ENCODE measurements at regions not wholly inside any gene's neighbourhood (a gene's known extent, or its start where the extent isn't known, plus 50 kb on each side); places are given as distances from the start of the nearest gene placed in this dataset.
"Not testable (repeated sequence)": the region's sequence is repeated elsewhere in the genome, so short reads cannot be mapped to it uniquely, and the experiment has no call there.

- ChIA-PET POLR2A (no interaction called here), CTCF (no interaction called here)
- no peaks in the 10 kb centered on the region for H3K9me3 ChIP-seq (ENCODE audit: control insufficient read depth, insufficient read depth, low read depth, low read length)
- H3K27ac ChIP-seq (ENCODE audit: extremely low read depth, low read depth, low read length): no peak overlapping the region
- TF ChIP-seq ZBTB10 (tag by site-specific recombination; IDR thresholded peaks at IDR 0.05) (no peak), EGR2 (tag by site-specific recombination; IDR thresholded peaks at IDR 0.05; ENCODE audit: low read depth) (no peak)
- no peak overlapping the region for H3K4me3 ChIP-seq (ENCODE audit: low read depth, low read length)
- H3K36me3 ChIP-seq (ENCODE audit: control insufficient read depth in 2 of 2, insufficient read depth in 1 of 2, low read length in 2 of 2): no peaks in the 10 kb centered on the region
- H3K4me1 ChIP-seq (ENCODE audit: control insufficient read depth, insufficient read depth, low read length): no peaks in the 10 kb centered on the region
Measured at GRCh38 chr1:102463328-102463727, 466.6 kb upstream of the OLFM3 start.

- CTCF ChIA-PET; H3K9me3 ChIP-seq (ENCODE audit: control insufficient read depth, insufficient read depth, low read depth, low read length); POLR2A ChIA-PET; H3K4me3 ChIP-seq (ENCODE audit: low read depth, low read length); H3K36me3 ChIP-seq (ENCODE audit: control insufficient read depth in 2 of 2, insufficient read depth in 1 of 2, low read length in 2 of 2); H3K27ac ChIP-seq (ENCODE audit: extremely low read depth, low read depth, low read length); H3K4me1 ChIP-seq (ENCODE audit: control insufficient read depth, insufficient read depth, low read length): not testable (repeated sequence)
Measured at GRCh38 chr1:102442317-102442716, 445.6 kb upstream of the OLFM3 start.

- Histone ChIP-seq H3K27ac (ENCODE audit: extremely low read depth, low read depth, low read length) (no peak overlapping the region), H3K36me3 (ENCODE audit: control insufficient read depth in 2 of 2, insufficient read depth in 1 of 2, low read length in 2 of 2) (no peaks in the 10 kb centered on the region), H3K4me3 (ENCODE audit: low read depth, low read length) (no peak overlapping the region), H3K4me1 (ENCODE audit: control insufficient read depth, insufficient read depth, low read length) (no peaks in the 10 kb centered on the region), H3K9me3 (ENCODE audit: control insufficient read depth, insufficient read depth, low read depth, low read length) (no peaks in the 10 kb centered on the region)
- ChIA-PET POLR2A (no interaction called here), CTCF (interaction anchor here (1.2 kb wide), 1 partner anchor 915 kb away, joined by 3 read pairs; no protein-coding TSS in a partner anchor)
- TF ChIP-seq ZNF18 (tag by site-specific recombination; IDR thresholded peaks at IDR 0.05) (no peak), ZNF341 (tag by site-specific recombination; IDR thresholded peaks at IDR 0.05; ENCODE audit: low read depth) (no peak), GLIS2 (tag by site-specific recombination; IDR thresholded peaks at IDR 0.05) (no peak), SCRT1 (tag by site-specific recombination; IDR thresholded peaks at IDR 0.05; ENCODE audit: borderline replicate concordance) (no peak), ZNF701 (tag by site-specific recombination; IDR thresholded peaks at IDR 0.05) (no peak), BCL6B (tag by site-specific recombination; IDR thresholded peaks at IDR 0.05) (no peak), ZNF404 (tag by site-specific recombination; IDR thresholded peaks at IDR 0.05) (no peak), ZNF510 (tag by site-specific recombination; IDR thresholded peaks at IDR 0.05; ENCODE audit: insufficient replicate concordance) (no peak), KLF8 (tag by site-specific recombination; IDR thresholded peaks at IDR 0.05) (no peak), ZNF514 (tag by site-specific recombination; IDR thresholded peaks at IDR 0.05) (no peak), ZNF664 (tag by site-specific recombination; IDR thresholded peaks at IDR 0.05) (no peak), ZNF473 (tag by site-specific recombination; IDR thresholded peaks at IDR 0.05) (no peak), ZNF184 (tag by site-specific recombination; IDR thresholded peaks at IDR 0.05) (no peak), YY1 (tag by site-specific recombination; IDR thresholded peaks at IDR 0.05) (no peak), SALL2 (tag by site-specific recombination; IDR thresholded peaks at IDR 0.05; ENCODE audit: borderline replicate concordance) (no peak), ZNF398 (tag by site-specific recombination; IDR thresholded peaks at IDR 0.05) (no peak), KLF7 (tag by site-specific recombination; IDR thresholded peaks at IDR 0.05; ENCODE audit: borderline replicate concordance) (no peak), ZNF76 (tag by site-specific recombination; IDR thresholded peaks at IDR 0.05; ENCODE audit: borderline replicate concordance, low read depth) (no peak), ZNF416 (tag by site-specific recombination; IDR thresholded peaks at IDR 0.05) (no peak), ZBTB6 (tag by site-specific recombination; IDR thresholded peaks at IDR 0.05) (no peak)
Measured at GRCh38 chr1:102435483-102435882, 438.8 kb upstream of the OLFM3 start.
